Parathyroid adenoma (tissue), 2 donors: ENCODE measurements at regions not wholly inside any gene's neighbourhood (a gene's known extent, or its start where the extent isn't known, plus 50 kb on each side); places are given as distances from the start of the nearest gene placed in this dataset.

Experiments
- H2AFZ ChIP-seq: fragments of 300-600 bp; sonication (generic); one replicate; pipeline ENCODE4 v1.7.0; 2017; ENCODE audit warnings: antibody characterized with exemption, mild to moderate bottlenecking
- H3K27ac ChIP-seq: fragments of 300-600 bp; sonication (generic); one replicate; pipeline ENCODE4 v1.7.0; 2017
- H3K27me3 ChIP-seq: fragments of 300-600 bp; sonication (generic); one replicate; pipeline ENCODE4 v1.7.0; 2017; ENCODE audit warnings: low read length; ENCODE audit not compliant: control insufficient read depth, insufficient read depth
- H3K36me3 ChIP-seq: fragments of 300-600 bp; sonication (generic); one replicate; pipeline ENCODE4 v1.7.0; 2017; ENCODE audit warnings: low read length; ENCODE audit not compliant: control insufficient read depth, insufficient read depth
- H3K4me1 ChIP-seq: fragments of 300-600 bp; sonication (generic); one replicate; pipeline ENCODE4 v1.7.0; 2017; ENCODE audit warnings: control low read depth
- H3K4me2 ChIP-seq: fragments of 300-600 bp; sonication (generic); one replicate; pipeline ENCODE4 v1.7.0; 2017; ENCODE audit warnings: low read length
- H3K4me3 ChIP-seq: fragments of 300-600 bp; sonication (generic); one replicate; pipeline ENCODE4 v1.7.0; 2017; ENCODE audit warnings: low read depth, low read length
- H3K79me2 ChIP-seq: fragments of 300-600 bp; sonication (generic); one replicate; pipeline ENCODE4 v1.7.0; 2017; ENCODE audit warnings: control low read depth
- H3K9ac ChIP-seq: fragments of 300-600 bp; sonication (generic); one replicate; pipeline ENCODE4 v1.7.0; 2017; ENCODE audit warnings: mild to moderate bottlenecking
- H3K9me3 ChIP-seq: fragments of 300-600 bp; sonication (generic); one replicate; pipeline ENCODE4 v1.7.0; 2017; ENCODE audit warnings: low read length; ENCODE audit not compliant: control insufficient read depth
- TF ChIP-seq, protein P1 (sequence below): fragments of 300-600 bp; sonication (generic); IDR thresholded peaks from one replicate; pipeline ENCODE4 v1.7.0; 2017; ENCODE audit warnings: antibody characterized with exemption, mild to moderate bottlenecking
- donor health status: primary hyperparathyroidism.

DNA sequence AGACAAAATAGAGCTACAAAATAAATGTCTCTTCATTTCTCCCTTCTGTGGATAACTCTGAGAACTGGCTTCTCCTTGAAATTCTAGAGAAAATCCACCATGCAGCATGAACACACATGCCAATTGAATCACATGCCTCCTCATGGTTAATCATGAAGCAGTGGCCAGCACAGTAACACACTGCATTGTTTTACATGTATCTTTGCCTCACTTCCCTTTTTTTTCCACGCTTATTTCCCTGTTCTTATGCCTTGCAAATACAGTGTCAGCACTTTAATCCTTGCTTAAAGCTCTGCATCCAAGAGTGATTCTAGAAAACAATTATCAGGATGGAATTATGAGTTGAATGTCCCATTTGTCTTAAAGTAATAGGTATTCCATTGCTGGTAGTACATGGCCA, 50.3 kb upstream of the ZBTB7C start:
- Histone ChIP-seq H3K9ac (no peak overlapping the region), H3K27me3 (no peaks in the 10 kb centered on the region), H3K4me3 (no peak overlapping the region), H3K27ac (no peak overlapping the region), H3K79me2 (no peaks in the 10 kb centered on the region), H3K4me1 (peaks cover 19% of the 10 kb centered on the region), H2AFZ (no peak overlapping the region), H3K9me3 (no peaks in the 10 kb centered on the region), H3K36me3 (no peaks in the 10 kb centered on the region), H3K4me2 (no peak overlapping the region)
- TF ChIP-seq, protein P1, sequence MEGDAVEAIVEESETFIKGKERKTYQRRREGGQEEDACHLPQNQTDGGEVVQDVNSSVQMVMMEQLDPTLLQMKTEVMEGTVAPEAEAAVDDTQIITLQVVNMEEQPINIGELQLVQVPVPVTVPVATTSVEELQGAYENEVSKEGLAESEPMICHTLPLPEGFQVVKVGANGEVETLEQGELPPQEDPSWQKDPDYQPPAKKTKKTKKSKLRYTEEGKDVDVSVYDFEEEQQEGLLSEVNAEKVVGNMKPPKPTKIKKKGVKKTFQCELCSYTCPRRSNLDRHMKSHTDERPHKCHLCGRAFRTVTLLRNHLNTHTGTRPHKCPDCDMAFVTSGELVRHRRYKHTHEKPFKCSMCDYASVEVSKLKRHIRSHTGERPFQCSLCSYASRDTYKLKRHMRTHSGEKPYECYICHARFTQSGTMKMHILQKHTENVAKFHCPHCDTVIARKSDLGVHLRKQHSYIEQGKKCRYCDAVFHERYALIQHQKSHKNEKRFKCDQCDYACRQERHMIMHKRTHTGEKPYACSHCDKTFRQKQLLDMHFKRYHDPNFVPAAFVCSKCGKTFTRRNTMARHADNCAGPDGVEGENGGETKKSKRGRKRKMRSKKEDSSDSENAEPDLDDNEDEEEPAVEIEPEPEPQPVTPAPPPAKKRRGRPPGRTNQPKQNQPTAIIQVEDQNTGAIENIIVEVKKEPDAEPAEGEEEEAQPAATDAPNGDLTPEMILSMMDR = no peak

DNA sequence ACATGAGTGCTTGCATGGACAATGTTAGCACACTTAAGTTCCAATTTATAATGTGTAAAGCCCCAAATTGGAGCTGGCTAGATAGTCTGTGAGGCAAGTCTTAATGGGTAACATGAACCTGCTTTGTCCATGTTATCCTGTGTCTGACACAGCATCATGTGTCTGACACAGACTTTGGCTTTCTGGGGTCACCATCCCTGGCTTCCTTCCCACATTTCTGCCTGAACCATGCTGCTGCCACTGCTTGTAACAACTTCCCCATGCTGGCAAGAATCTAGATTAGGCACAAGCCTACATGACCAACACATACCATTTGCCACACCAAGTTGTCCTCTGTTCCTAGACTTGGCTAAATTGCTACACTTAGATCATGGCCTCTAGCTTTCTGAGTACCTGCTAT, 49.8 kb upstream of the ZBTB7C start:
- peaks cover 24% of the 10 kb centered on the region for H3K4me1 ChIP-seq
- H3K9ac ChIP-seq = no peak overlapping the region
- TF ChIP-seq, protein P1 = no peak
- H3K79me2 ChIP-seq = no peaks in the 10 kb centered on the region
- H3K36me3 ChIP-seq = no peaks in the 10 kb centered on the region
- H2AFZ ChIP-seq = no peak overlapping the region
- no peaks in the 10 kb centered on the region for H3K27me3 ChIP-seq
- no peak overlapping the region for H3K4me2 ChIP-seq
- H3K27ac ChIP-seq = no peak overlapping the region
- H3K9me3 ChIP-seq = no peaks in the 10 kb centered on the region
- no peak overlapping the region for H3K4me3 ChIP-seq
